Activated naive CD4-positive, alpha-beta T cell treated with Interleukin-2 at 50 U/mL for 16 hours (primary cell): ENCODE measurements at regions not wholly inside any gene's neighbourhood (a gene's known extent, or its start where the extent isn't known, plus 50 kb on each side); places are given as distances from the start of the nearest gene placed in this dataset.

Experiments
- DNase-seq: peaks from one replicate; pipeline ENCODE4 v3.0.0-alpha.2; 2020

DNA sequence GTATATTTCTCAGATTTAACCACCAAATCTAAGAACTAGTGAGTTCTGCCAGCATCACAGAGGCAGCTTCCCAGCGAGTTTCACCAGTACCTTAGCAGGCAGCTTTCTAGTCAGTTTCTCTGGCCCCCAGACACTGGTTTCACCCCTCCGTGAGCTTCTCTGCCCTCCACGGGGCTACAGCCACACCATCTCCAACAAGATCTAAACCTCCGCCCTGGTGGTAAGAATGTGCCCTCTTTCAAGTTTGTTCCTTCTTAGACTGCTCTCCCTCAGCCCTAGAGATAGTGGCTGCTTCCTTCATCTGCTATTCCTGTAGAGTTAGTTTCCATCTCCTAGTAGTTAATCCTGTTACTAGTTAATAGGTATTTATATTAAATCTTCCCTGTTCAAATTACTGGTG lies 60.5 kb upstream of the TAB3 start:
- DNase-seq = no peak

DNA sequence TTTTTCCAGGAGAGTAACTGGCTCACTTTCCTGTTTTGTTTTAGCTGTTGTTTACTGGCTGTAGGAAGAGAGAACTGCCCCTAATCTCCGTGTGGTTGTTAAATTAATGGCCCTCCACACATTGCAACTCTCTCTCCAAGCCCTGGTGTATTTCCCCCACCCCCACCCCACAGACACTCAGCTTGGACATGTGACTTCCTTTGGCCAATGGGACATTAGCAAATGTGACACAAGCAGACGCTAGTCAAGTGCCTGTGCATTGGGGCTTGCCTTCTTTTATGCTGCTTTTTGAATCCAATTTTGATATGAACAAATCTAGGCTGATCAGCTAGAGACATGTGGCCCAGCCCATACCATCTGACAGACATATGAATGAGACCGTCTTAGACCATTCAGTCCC lies 59.6 kb upstream of the TAB3 start:
- DNase-seq = no peak

DNA sequence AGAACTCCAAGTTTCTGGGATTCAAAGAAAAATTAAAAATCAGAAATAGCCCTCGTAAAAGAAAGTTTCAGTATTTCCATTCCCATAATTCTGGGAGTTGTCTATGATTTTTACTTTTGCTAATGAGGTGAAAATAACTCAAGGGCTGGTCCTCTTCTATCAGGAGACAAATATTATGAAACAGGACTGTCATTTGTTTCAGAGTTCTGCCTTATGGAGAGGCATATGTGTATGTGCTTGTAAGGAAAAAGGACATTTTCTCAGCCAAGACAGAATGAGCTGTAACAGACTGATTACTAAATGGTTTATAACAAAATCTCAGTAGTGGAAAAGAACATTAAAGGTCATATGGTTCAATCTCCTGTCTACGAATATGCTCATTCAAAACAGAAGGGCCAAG lies 59.0 kb upstream of the TAB3 start:
- no peak for DNase-seq

DNA sequence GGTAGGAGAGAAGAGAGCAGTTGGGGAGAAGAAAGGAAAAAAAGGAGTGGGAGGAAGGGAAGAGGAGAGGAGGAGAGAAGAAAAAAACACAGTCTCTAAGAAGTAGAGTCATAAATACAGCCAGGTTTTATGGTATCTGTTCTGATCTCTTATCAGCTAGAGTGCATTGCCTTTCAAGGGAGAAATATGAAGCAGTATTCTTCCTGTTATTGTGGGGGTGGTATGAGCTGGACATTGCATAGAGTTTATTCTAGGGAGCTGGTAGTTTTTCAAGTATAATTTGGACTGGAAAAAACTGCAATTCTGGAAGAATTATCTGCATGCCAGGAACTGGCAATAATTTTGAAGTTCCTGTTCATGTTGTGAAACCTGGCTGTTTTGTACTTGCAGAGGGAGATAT lies 54.9 kb upstream of the TAB3 start:
- DNase-seq = no peak

DNA sequence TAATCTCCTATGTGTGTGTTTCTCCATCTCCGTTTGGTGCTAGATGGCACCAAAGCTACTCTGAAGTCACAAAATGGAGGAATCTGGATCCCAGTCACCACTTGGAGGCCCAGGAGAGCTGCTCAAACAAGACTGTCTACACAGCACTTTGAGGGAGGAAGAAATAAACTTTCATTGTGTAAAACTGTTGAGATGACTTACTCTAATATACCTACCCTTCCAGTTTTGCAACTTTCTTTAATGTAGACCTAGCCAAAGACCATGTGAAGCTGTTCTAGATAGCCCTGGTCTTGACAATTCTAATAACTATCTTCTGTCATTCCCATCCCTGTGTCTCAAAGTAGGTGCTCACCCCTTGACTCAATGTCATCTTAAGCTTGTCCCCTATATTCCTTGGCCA lies 52.8 kb upstream of the TAB3 start:
- DNase-seq = no peak

DNA sequence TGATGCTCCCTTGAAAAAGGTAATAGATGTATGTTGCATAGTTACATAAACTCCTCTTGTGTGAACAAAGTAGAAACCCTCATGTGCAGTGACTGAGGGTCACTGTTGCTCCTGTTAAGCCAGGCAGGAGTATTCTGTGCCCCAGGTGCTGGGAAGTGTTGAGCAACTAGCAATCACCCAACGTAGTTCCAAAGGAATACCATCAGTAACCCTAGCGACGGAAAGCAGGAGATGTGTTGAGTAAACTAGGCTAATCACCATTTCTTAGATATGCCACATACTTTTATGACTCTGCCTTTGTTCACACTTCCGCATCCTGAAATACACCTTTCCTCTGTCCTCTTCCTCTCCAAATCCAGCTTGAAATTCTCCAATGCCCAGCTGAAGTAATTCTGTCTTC lies 50.9 kb upstream of the TAB3 start:
- no peak for DNase-seq
